GM21381 (cell line): ENCODE measurements at regions not wholly inside any gene's neighbourhood (a gene's known extent, or its start where the extent isn't known, plus 50 kb on each side); places are given as distances from the start of the nearest gene placed in this dataset.

Source experiments
- ATAC-seq: cut with Tn5 transposase; IDR thresholded peaks from one replicate; pipeline ENCODE4 v1.9.1; 2021; ENCODE audit warnings: mild to moderate bottlenecking, moderate library complexity; ENCODE audit not compliant: unreplicated experiment

- no peak for ATAC-seq
Measured at GRCh38 chr16:82360024-82360783, 190.2 kb upstream of the MPHOSPH6 start.

- no peak for ATAC-seq
Measured at GRCh38 chr16:82358606-82359221, 188.7 kb upstream of the MPHOSPH6 start.

DNA sequence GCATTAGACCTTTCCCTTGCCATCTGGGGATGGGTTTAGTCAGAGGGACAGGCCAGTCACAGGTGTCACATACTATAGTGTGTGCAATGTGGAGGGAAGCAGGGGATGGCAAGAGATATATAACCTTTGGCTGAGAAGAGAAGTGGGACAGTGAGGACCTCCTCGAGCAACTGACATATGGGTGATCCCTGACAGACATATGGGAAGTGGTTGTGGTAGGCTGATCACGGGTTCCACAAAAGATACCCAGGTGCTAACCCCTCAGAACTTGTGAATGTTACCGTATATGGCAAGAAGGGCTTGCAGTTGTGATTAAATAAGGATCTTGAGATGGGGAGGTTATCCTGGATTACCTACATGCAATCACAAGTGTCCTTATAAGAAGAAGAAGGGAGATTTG, 188.1 kb upstream of the MPHOSPH6 start:
- no peak for ATAC-seq

- no peak for ATAC-seq
Measured at GRCh38 chr16:82357237-82357636, 187.2 kb upstream of the MPHOSPH6 start.

DNA sequence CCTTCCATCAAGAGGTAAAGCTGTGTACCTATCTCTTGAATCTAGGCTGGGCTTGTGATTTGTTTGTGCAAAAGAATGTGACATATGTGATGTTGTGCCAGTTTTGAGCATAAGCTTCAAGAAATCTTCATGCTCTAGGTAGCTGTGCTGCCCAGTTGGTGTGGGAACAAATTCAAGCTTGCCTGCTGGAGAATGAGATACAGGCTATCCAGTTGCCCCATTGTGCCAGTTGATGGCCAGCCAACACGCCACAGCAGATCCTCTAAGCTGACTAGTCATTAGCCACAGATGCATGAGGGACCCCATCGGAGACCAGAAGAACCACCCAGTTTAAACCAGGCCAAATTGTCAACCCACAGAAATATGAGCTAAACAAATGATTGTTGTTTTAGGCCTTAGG, 180.5 kb upstream of the MPHOSPH6 start:
- no peak for ATAC-seq

DNA sequence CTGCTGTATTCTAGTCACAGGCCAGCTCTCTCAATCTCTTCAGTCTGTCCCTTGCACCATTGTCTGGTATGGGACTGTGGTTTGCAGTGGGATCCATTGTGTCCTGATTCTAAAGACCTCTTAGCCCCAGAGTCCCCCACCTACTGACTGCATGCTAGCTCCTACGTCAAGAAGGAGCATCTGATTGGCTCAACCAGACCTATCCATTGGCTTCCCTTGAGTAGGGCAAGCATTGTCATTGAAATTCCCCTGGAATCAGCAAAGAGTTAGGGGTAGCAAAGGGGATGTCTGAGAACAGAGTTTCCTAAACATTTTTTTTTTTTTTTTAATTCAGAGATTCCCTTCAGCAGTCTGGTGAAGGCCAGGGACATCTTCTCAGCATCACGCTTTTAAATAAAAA, 175.3 kb upstream of the MPHOSPH6 start:
- no peak for ATAC-seq

- no peak for ATAC-seq
Measured at GRCh38 chr16:82344157-82344556, 174.1 kb upstream of the MPHOSPH6 start.

GRCh38 chr16:82341146-82341669, 171.2 kb upstream of the MPHOSPH6 start:
- no peak for ATAC-seq

- ATAC-seq: no peak
Measured at GRCh38 chr16:82340531-82340930, 170.5 kb upstream of the MPHOSPH6 start.

GRCh38 chr16:82337355-82337754, 167.3 kb upstream of the MPHOSPH6 start:
- ATAC-seq: no peak

DNA sequence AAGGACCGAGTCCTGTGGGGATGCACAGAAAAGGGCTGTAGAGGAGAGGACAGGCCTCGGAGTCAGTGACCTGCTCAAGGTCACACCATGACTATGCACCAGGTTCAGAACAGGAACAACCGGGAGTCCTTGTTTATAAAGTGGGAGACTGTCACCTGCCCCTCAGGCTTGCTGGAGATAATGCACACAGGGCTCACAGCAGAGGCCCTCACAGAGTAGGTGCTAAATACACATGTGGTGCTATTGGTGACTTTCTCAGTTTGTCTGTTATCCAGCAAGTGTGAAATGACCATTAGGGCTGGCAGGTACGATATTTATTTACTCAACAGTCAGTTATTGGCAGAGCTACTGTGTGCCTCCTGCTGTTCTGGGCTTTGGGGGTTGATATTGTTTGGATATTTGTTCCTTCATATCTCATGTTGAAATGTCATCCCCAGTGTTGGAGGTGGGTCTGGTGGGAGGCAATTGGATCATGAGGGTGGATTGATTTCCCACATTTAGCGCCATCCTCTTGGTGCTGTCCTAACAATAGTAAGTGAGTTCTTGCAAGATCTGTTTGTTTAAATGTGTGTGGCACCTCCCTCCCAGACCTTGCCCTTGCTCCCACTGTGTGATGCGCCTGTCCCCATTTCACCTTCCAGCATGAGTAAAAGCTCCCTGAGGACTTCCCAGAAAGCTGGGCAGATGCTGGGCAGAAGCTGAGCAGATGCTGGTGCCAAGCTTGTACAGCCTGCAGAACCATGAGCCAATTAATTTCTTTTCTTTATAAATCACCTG, 162.1 kb upstream of the MPHOSPH6 start:
- no peak for ATAC-seq

DNA sequence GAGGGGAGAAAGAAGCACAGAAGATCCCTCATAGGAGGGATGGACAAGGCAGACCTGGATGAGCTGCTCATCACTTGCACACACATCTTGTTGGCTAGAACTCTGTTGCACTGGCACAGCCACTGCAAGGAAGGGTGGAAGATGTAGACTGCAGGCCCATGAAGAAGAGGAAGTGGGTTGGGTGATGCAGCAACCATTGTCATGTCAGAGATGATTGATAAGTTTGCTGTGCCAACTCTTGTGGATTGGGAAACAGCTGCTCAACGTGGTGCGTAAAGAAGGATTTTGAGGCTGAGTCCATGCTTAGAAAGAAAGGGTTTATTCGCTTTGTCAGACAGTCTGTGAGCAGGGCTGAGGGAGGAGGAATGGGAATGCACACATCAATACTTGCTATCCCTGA, 161.4 kb upstream of the MPHOSPH6 start:
- no peak for ATAC-seq

- no peak for ATAC-seq
Measured at GRCh38 chr16:82329504-82330192, 159.6 kb upstream of the MPHOSPH6 start.

DNA sequence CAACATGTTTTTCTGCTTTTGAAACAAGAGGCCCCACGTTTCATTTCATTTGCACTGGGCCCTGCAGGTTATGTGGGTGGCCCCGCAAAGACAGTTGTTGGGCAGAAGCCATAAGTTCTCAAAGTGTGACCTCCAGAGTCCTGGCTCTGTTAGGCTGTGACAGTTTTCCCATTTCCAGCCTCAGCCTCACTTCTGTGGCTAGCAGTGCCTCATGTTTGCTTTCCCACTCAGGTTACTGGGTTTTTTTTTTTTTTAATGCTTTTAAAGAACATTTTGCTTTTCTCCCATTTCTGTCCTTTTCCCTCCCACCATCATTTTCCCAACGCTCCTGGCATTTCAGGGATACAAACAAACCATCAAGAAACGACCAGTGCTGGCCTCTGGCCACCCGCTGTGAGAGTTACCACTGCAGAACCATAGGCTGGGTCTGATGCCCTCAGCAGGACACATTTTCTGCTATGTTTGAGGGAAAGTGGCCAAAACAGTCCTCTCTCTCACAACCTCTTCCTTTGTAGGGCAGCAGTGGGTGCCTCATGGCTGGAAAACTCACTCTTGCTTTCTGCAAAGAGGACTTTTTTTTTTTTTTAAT, 159.0 kb upstream of the MPHOSPH6 start:
- ATAC-seq: no peak

DNA sequence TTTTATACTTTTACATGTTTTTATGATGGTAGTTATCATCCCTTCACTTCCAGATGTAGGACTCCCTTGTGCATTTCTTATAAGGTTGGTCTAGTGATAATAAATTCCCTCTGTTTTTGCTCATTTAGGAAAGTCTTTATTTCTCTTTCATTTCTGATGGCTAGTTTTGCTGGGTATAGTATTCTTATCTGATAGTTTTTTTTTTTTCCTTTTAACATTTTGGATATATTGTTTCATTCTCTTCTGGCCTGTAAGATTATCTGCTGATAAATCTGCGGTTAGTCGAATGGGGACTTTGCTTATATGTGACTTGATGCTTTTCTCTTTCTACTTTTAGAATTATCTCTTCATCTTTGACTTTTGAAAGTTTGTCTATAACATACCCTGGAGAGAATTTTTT, 153.1 kb upstream of the MPHOSPH6 start:
- no peak for ATAC-seq

GRCh38 chr16:82322177-82322576, 152.2 kb upstream of the MPHOSPH6 start:
- no peak for ATAC-seq

DNA sequence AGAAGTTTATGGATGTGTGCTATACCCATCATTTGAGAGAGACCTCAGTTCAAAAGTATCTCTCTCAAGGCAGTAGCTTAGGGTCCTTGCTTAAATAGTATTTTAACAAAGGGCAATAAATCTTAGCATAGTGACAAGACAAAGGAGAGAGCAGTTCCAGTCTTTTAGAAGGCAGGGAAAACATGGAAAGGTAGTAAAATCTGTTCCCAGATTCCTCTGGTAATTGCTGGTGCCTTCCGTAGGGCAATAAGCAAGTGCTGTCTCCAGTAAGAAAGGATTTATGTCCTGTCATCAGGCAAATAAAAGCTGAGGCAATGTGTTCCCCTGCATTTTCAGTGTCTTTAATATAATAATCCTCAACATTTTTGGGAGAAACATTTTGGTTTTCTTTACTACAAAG, 149.0 kb upstream of the MPHOSPH6 start:
- no peak for ATAC-seq

DNA sequence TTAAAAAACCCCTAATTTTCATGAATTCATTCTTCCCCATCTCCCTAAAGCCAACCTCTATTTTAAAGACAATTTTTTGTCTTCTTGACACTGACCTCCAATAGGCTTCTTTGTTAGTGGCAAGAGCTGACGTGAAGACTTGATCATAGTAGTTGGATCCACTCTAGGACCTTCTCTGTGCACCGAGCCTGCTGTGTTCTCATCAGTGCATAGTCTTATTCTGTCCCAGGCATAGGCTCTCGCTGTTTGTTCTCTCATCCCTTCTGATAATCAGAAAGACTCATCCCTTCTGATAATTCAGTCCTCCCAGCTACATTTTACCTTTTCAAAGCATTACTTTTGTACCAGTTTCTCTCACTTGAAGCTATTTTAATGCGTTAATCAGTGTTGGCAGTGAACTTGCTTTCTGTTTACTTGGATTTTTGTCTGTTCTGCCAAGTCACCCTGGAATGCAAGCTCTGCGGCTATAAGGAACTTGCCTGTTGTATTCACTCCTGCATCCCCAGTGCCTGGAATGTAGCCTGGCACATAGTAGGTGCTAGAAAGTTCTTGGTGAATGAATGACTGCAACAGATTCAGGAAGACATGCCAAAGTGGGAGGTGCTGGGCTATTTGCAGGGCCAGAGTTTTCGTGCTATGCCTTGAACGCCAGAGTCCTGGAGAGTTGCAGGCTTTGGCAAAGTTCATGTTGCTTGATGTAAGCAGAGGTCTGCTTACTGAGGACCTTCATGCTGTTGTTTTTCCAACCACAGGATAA, 147.6 kb upstream of the MPHOSPH6 start:
- no peak for ATAC-seq

- ATAC-seq: no peak
Measured at GRCh38 chr16:82313754-82314153, 143.7 kb upstream of the MPHOSPH6 start.

DNA sequence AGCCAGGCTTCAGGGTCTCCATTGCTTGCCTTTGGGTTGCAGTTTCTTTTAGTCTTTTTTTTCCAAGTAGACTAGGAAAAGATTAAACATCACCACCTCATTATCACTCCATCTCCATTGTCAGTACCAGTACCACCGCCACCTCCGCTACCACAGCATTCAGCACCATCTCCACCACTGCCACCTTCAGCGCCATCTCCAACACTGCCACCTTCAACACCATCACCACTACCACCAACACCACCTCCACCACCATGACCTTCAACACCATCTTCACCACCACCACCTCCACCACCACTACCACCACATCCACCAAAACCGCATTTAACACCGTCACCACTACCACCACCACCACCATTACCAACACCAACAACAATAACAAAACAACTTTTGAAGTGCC, 141.5 kb upstream of the MPHOSPH6 start:
- no peak for ATAC-seq
